ENCODE measurements at regions not wholly inside any gene's neighbourhood (a gene's known extent, or its start where the extent isn't known, plus 50 kb on each side); places are given as distances from the start of the nearest gene placed in this dataset.

GRCh38 chr13:33467556-33467955 is 182.0 kb upstream of the STARD13 start:
- Histone ChIP-seq H3K4me1 (ENCODE audit: control insufficient read depth in 4 of 4, insufficient read depth in 4 of 4, low read length in 3 of 4) (no peaks in the 10 kb centered on the region), H3K36me3 (ENCODE audit: control insufficient read depth in 4 of 4, insufficient read depth in 3 of 4, low read depth in 1 of 4, low read length in 3 of 4) (no peaks in the 10 kb centered on the region), H3K9me3 (ENCODE audit: control insufficient read depth in 4 of 4, low read length in 3 of 4) (no peaks in the 10 kb centered on the region), H3K27ac (ENCODE audit: low read depth in 1 of 2, low read length in 2 of 2) (no peak overlapping the region), H3K27me3 (ENCODE audit: control insufficient read depth in 4 of 4, insufficient read depth in 4 of 4, low read length in 3 of 4) (no peaks in the 10 kb centered on the region), H3K4me3 (ENCODE audit: low read depth in 1 of 3, low read length in 3 of 3) (no peak overlapping the region), H3K9ac (ENCODE audit: low read depth in 1 of 2, low read length in 2 of 2) (no peak overlapping the region)
- 94% methylated on average over 3 of the region's 3 CpGs for WGBS
- no peak for DNase-seq (ENCODE audit: low spot score)
- TF ChIP-seq MAX (IDR thresholded peaks at IDR 0.05) (no peak), REST (IDR thresholded peaks at IDR 0.05) (no peak)

- DNase-seq (ENCODE audit: low spot score), result no peak
- no peaks in the 10 kb centered on the region for H3K4me1 ChIP-seq (ENCODE audit: control insufficient read depth in 4 of 4, insufficient read depth in 4 of 4, low read length in 3 of 4)
- peaks cover 0 to 3% (median 0%) of the 10 kb centered on the region in 4 donors for H3K9me3 ChIP-seq (ENCODE audit: control insufficient read depth in 4 of 4, low read length in 3 of 4)
- H3K27me3 ChIP-seq (ENCODE audit: control insufficient read depth in 4 of 4, insufficient read depth in 4 of 4, low read length in 3 of 4), result no peaks in the 10 kb centered on the region
- H3K36me3 ChIP-seq (ENCODE audit: control insufficient read depth in 4 of 4, insufficient read depth in 3 of 4, low read depth in 1 of 4, low read length in 3 of 4), result no peaks in the 10 kb centered on the region
- H3K4me3 ChIP-seq (ENCODE audit: low read depth in 1 of 3, low read length in 3 of 3), result no peak overlapping the region
- H3K9ac ChIP-seq (ENCODE audit: low read depth in 1 of 2, low read length in 2 of 2), result no peak overlapping the region
- TF ChIP-seq SP1 (IDR thresholded peaks at IDR 0.05), result no peak
- no peak for TF ChIP-seq YY1 (IDR thresholded peaks at IDR 0.05)
- no peak for TF ChIP-seq TAF1 (conservative IDR thresholded peaks at IDR 0.05)
- TF ChIP-seq NR2F2 (IDR thresholded peaks at IDR 0.05), result no peak
- no peak for TF ChIP-seq FOXA2 (IDR thresholded peaks at IDR 0.05)
- no peak for TF ChIP-seq HNF4G (IDR thresholded peaks at IDR 0.05)
- TF ChIP-seq RAD21 (IDR thresholded peaks at IDR 0.05), result no peak
- no peak overlapping the region for H3K27ac ChIP-seq (ENCODE audit: low read depth in 1 of 2, low read length in 2 of 2)
Observed at GRCh38 chr13:33471204-33471603, 185.6 kb upstream of the STARD13 start.

- no peak for DNase-seq (ENCODE audit: low spot score)
- 77% methylated on average over 3 of the region's 3 CpGs for WGBS
- Histone ChIP-seq H3K36me3 (ENCODE audit: control insufficient read depth in 4 of 4, insufficient read depth in 3 of 4, low read depth in 1 of 4, low read length in 3 of 4) (no peaks in the 10 kb centered on the region), H3K4me1 (ENCODE audit: control insufficient read depth in 4 of 4, insufficient read depth in 4 of 4, low read length in 3 of 4) (no peaks in the 10 kb centered on the region), H3K27ac (ENCODE audit: low read depth in 1 of 2, low read length in 2 of 2) (no peak overlapping the region), H3K9me3 (ENCODE audit: control insufficient read depth in 4 of 4, low read length in 3 of 4) (peaks cover 0 to 4% (median 0%) of the 10 kb centered on the region in 4 donors), H3K9ac (ENCODE audit: low read depth in 1 of 2, low read length in 2 of 2) (no peak overlapping the region), H3K27me3 (ENCODE audit: control insufficient read depth in 4 of 4, insufficient read depth in 4 of 4, low read length in 3 of 4) (no peaks in the 10 kb centered on the region), H3K4me3 (ENCODE audit: low read depth in 1 of 3, low read length in 3 of 3) (no peak overlapping the region)
- TF ChIP-seq FOXA1 (IDR thresholded peaks at IDR 0.05) (no peak), EGR1 (IDR thresholded peaks at IDR 0.05; ENCODE audit: low read depth in 2 of 2) (no peak), GABPA (IDR thresholded peaks at IDR 0.05 in 1 of 2, conservative IDR thresholded peaks at IDR 0.05 in 1 of 2) (no peak), YY1 (IDR thresholded peaks at IDR 0.05) (no peak), TAF1 (conservative IDR thresholded peaks at IDR 0.05) (no peak), SP1 (IDR thresholded peaks at IDR 0.05) (no peak), ZBTB33 (IDR thresholded peaks at IDR 0.05) (no peak), REST (IDR thresholded peaks at IDR 0.05) (no peak), NR2F2 (IDR thresholded peaks at IDR 0.05) (no peak), CTCF (IDR thresholded peaks at IDR 0.05; ENCODE audit: low read depth, low read length, missing input control) (no peak), HNF4A (conservative IDR thresholded peaks at IDR 0.05) (no peak), HNF4G (IDR thresholded peaks at IDR 0.05) (no peak), FOXA2 (IDR thresholded peaks at IDR 0.05) (no peak), ATF3 (IDR thresholded peaks at IDR 0.05) (no peak), JUND (IDR thresholded peaks at IDR 0.05) (no peak), MAX (IDR thresholded peaks at IDR 0.05) (no peak)
Observed at GRCh38 chr13:33472446-33472845, 186.9 kb upstream of the STARD13 start.
